HEK293 (cell line): ENCODE measurements at regions not wholly inside any gene's neighbourhood (a gene's known extent, or its start where the extent isn't known, plus 50 kb on each side); places are given as distances from the start of the nearest gene placed in this dataset.

Source experiments
- TCF7L2 ChIP-seq: IDR thresholded peaks from 2 replicates; pipeline ENCODE4 v1.6.1; 2011; ENCODE audit warnings: low read depth, mild to moderate bottlenecking, inconsistent platforms, low read length, moderate library complexity, borderline replicate concordance
- YY1 ChIP-seq: fragments of 450-650 bp; formaldehyde crosslinking; IDR thresholded peaks from 2 replicates; pipeline ENCODE4 v1.5.1; 2018; ENCODE audit warnings: missing biosample characterization, missing genetic modification characterization
- ZNF223 ChIP-seq: fragments of 450-650 bp; formaldehyde crosslinking; IDR thresholded peaks from 2 replicates; pipeline ENCODE4 v1.5.1; 2016; ENCODE audit warnings: missing biosample characterization, missing genetic modification characterization
- ZNF354C ChIP-seq: fragments of 450-650 bp; formaldehyde crosslinking; IDR thresholded peaks from 2 replicates; pipeline ENCODE4 v1.5.1; 2016; ENCODE audit warnings: missing biosample characterization, missing genetic modification characterization, low read depth, borderline replicate concordance
- ZNF426 ChIP-seq: fragments of 450-650 bp; formaldehyde crosslinking; IDR thresholded peaks from 2 replicates; pipeline ENCODE4 v1.5.1; 2017; ENCODE audit warnings: missing biosample characterization, missing genetic modification characterization, mild to moderate bottlenecking, inconsistent platforms, moderate library complexity
- ZNF558 ChIP-seq: fragments of 450-650 bp; formaldehyde crosslinking; IDR thresholded peaks from 2 replicates; pipeline ENCODE4 v1.5.1; 2016; ENCODE audit warnings: missing biosample characterization, missing genetic modification characterization
- TF ChIP-seq, protein P1 (sequence below): fragments of 450-650 bp; formaldehyde crosslinking; IDR thresholded peaks from 2 replicates; pipeline ENCODE4 v1.5.1; 2016; ENCODE audit warnings: missing biosample characterization, missing genetic modification characterization

DNA sequence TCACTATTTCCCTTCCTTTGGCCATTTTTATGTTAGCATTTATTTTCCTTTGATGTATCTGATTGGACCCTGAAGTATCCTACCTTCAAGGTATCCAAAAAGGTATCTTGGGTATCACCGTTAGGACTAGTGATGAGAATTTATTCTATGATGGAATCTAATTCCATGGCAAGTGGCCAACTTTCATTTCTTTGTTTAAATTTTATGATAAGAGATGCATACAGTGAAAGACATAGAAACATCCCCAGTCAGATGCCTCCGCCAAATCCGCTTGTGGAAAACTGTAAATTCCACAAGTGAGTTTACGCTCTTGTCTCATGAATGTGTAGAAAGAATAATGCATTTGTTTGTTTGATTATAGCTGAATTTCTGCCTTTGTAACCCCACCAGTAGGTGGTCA is 153.7 kb upstream of the NR2F2 start:
- TF ChIP-seq ZNF426 (tag by site-specific recombination) = no peak
- TF ChIP-seq ZNF354C (tag by site-specific recombination) = no peak
- no peak for TF ChIP-seq YY1 (tag by site-specific recombination)
- no peak for TF ChIP-seq ZNF223 (tag by site-specific recombination)
- TF ChIP-seq, protein P1, sequence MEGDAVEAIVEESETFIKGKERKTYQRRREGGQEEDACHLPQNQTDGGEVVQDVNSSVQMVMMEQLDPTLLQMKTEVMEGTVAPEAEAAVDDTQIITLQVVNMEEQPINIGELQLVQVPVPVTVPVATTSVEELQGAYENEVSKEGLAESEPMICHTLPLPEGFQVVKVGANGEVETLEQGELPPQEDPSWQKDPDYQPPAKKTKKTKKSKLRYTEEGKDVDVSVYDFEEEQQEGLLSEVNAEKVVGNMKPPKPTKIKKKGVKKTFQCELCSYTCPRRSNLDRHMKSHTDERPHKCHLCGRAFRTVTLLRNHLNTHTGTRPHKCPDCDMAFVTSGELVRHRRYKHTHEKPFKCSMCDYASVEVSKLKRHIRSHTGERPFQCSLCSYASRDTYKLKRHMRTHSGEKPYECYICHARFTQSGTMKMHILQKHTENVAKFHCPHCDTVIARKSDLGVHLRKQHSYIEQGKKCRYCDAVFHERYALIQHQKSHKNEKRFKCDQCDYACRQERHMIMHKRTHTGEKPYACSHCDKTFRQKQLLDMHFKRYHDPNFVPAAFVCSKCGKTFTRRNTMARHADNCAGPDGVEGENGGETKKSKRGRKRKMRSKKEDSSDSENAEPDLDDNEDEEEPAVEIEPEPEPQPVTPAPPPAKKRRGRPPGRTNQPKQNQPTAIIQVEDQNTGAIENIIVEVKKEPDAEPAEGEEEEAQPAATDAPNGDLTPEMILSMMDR = no peak
- TF ChIP-seq ZNF558 (tag by site-specific recombination) = no peak
- no peak for TF ChIP-seq TCF7L2
